ENCODE measurements at regions not wholly inside any gene's neighbourhood (a gene's known extent, or its start where the extent isn't known, plus 50 kb on each side); places are given as distances from the start of the nearest gene placed in this dataset.

DNA sequence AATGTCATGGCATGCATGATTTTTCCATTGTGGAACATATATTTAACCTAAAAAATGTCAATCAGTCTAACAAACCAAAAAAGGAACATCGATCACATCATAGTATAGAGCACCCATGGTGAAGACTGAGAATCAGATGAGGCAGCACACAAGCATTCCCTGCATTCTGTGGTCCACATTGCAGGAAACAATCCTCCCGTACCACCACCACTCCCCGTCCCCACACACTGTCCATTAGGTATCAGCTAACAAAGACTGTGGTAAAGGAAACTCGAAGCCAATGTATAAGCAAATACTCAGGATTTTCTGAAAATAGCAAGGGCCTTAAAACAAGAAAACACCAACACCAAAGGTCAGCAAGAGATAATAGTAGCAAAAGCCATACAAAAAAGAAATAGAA is 1104.4 kb upstream of the SEMA6A start:
- Histone ChIP-seq H4K20me1 (ENCODE audit: control insufficient read depth, extremely low read depth, insufficient read depth, low read length) (no peaks in the 10 kb centered on the region), H3K9ac (ENCODE audit: control insufficient read depth, extremely low read depth, insufficient read depth, low read length) (no peak overlapping the region), H3K79me2 (ENCODE audit: control insufficient read depth, insufficient read depth, low read length) (no peaks in the 10 kb centered on the region), H3K36me3 (ENCODE audit: control insufficient read depth in 2 of 2, extremely low read depth in 1 of 2, insufficient read depth in 2 of 2, low read length in 2 of 2) (no peaks in the 10 kb centered on the region), H3K27ac (ENCODE audit: control insufficient read depth, insufficient read depth, low read length) (no peak overlapping the region), H2AFZ (ENCODE audit: control insufficient read depth, low read length) (no peak overlapping the region), H3K9me3 (ENCODE audit: control insufficient read depth, low read depth, low read length) (no peaks in the 10 kb centered on the region), H3K4me1 (ENCODE audit: control insufficient read depth, extremely low read depth, insufficient read depth, low read length) (no peaks in the 10 kb centered on the region), H3K9me1 (ENCODE audit: control insufficient read depth, extremely low read depth, insufficient read depth, low read length) (no peaks in the 10 kb centered on the region), H3K4me2 (ENCODE audit: control insufficient read depth, extremely low read depth, insufficient read depth, low read depth, low read length) (no peak overlapping the region), H3K27me3 (ENCODE audit: control insufficient read depth, extremely low read depth, insufficient read depth, low read length) (no peaks in the 10 kb centered on the region), H3K4me3 (ENCODE audit: control insufficient read depth in 2 of 3, extremely low read depth in 1 of 3, insufficient read depth in 2 of 3, low read depth in 1 of 3, low read length in 3 of 3) (no peak overlapping the region)
- FAIRE-seq (no peak), DNase-seq (ENCODE audit: low read depth, low spot score) (no peak)
- dilution Hi-C loops (cut with MboI; ENCODE audit: extremely low pct_ligation_motif_present, low sequenced_read_pairs): no loop called here
- no peak for TF ChIP-seq EZH2 (IDR thresholded peaks at IDR 0.05; ENCODE audit: low read length)
- TF ChIP-seq CTCF (optimal IDR thresholded peaks at IDR 0.05 in 1 of 3, IDR thresholded peaks at IDR 0.05 in 1 of 3, conservative IDR thresholded peaks at IDR 0.05 in 1 of 3; ENCODE audit: extremely low read depth in 1 of 3, insufficient read depth in 2 of 3, low read length in 3 of 3): no peak

DNA sequence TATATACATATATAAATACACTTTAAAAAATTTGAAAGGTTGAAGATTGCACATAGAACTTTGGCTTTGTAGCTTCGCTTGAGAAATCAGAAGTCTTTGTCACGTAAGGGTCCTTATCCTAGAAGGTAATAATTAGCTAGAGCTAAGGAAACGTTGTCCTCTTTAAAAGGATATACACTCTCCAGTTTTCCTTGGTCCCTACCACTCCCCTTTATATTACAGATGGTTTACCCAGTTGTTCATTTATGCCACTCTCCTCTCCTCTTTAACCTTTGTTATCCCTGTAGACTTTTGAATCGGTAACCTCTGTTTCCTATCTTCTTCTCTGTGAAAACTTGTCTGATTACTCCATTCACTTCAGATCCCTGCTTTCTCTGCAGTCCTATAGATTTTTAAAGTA is 1101.0 kb upstream of the SEMA6A start:
- no peak overlapping the region for H3K27ac ChIP-seq (ENCODE audit: control insufficient read depth, insufficient read depth, low read length)
- H3K79me2 ChIP-seq (ENCODE audit: control insufficient read depth, insufficient read depth, low read length): no peaks in the 10 kb centered on the region
- H3K4me1 ChIP-seq (ENCODE audit: control insufficient read depth, extremely low read depth, insufficient read depth, low read length): no peaks in the 10 kb centered on the region
- H3K27me3 ChIP-seq (ENCODE audit: control insufficient read depth, extremely low read depth, insufficient read depth, low read length): no peaks in the 10 kb centered on the region
- no peak overlapping the region for H3K4me2 ChIP-seq (ENCODE audit: control insufficient read depth, extremely low read depth, insufficient read depth, low read depth, low read length)
- H3K4me3 ChIP-seq (ENCODE audit: control insufficient read depth in 2 of 3, extremely low read depth in 1 of 3, insufficient read depth in 2 of 3, low read depth in 1 of 3, low read length in 3 of 3): no peak overlapping the region
- no peaks in the 10 kb centered on the region for H3K9me3 ChIP-seq (ENCODE audit: control insufficient read depth, low read depth, low read length)
- H3K9me1 ChIP-seq (ENCODE audit: control insufficient read depth, extremely low read depth, insufficient read depth, low read length): no peaks in the 10 kb centered on the region
- TF ChIP-seq CTCF (optimal IDR thresholded peaks at IDR 0.05 in 1 of 3, IDR thresholded peaks at IDR 0.05 in 1 of 3, conservative IDR thresholded peaks at IDR 0.05 in 1 of 3; ENCODE audit: extremely low read depth in 1 of 3, insufficient read depth in 2 of 3, low read length in 3 of 3) (no peak), EZH2 (IDR thresholded peaks at IDR 0.05; ENCODE audit: low read length) (no peak)
- FAIRE-seq (no peak), DNase-seq (ENCODE audit: low read depth, low spot score) (no peak)
- H3K9ac ChIP-seq (ENCODE audit: control insufficient read depth, extremely low read depth, insufficient read depth, low read length): no peak overlapping the region
- no peaks in the 10 kb centered on the region for H3K36me3 ChIP-seq (ENCODE audit: control insufficient read depth in 2 of 2, extremely low read depth in 1 of 2, insufficient read depth in 2 of 2, low read length in 2 of 2)
- no peak overlapping the region for H2AFZ ChIP-seq (ENCODE audit: control insufficient read depth, low read length)
- no peaks in the 10 kb centered on the region for H4K20me1 ChIP-seq (ENCODE audit: control insufficient read depth, extremely low read depth, insufficient read depth, low read length)
- dilution Hi-C loops (cut with MboI; ENCODE audit: extremely low pct_ligation_motif_present, low sequenced_read_pairs): no loop called here

Measured in keratinocyte (primary cell).